Muscle of leg (tissue), 3 donors: ENCODE measurements at regions not wholly inside any gene's neighbourhood (a gene's known extent, or its start where the extent isn't known, plus 50 kb on each side); places are given as distances from the start of the nearest gene placed in this dataset.

ENCODE experiments used
- DNase-seq: peaks from one replicate; pipeline ENCODE4 v3.0.0; 2013
- H3K27ac ChIP-seq: one replicate; pipeline ENCODE4 v1.5.1; 2013; ENCODE audit warnings: mild to moderate bottlenecking, low read length, control low read depth
- H3K27me3 ChIP-seq: one replicate; pipeline ENCODE4 v1.6.1; 2013; ENCODE audit warnings: low read length; ENCODE audit not compliant: control insufficient read depth, insufficient read depth
- H3K36me3 ChIP-seq: one replicate; pipeline ENCODE4 v1.6.1; 2013; ENCODE audit warnings: low read length; ENCODE audit not compliant: control insufficient read depth, insufficient read depth
- H3K4me1 ChIP-seq: one replicate; pipeline ENCODE4 v1.6.1; 2013; ENCODE audit warnings: low read length; ENCODE audit not compliant: control insufficient read depth, insufficient read depth
- H3K4me3 ChIP-seq: one replicate; pipeline ENCODE4 v1.5.1; 2013; ENCODE audit warnings: low read length, control low read depth
- H3K9me3 ChIP-seq: replicated peaks from 2 replicates; pipeline ENCODE4 v1.6.1; 2013; ENCODE audit warnings: low read depth, low read length; ENCODE audit not compliant: control insufficient read depth
- WGBS: methylation state at CpG from one replicate; pipeline ENCODE4 v1.1.5; 2013; ENCODE audit warnings: missing lambda C conversion rate; ENCODE audit not compliant: insufficient coverage; 5-methylcytosine and 5-hydroxymethylcytosine counted together

GRCh38 chr7:84535580-84536270 is 341.1 kb upstream of the SEMA3A start:
- H3K4me1 ChIP-seq, result no peaks in the 10 kb centered on the region
- DNase-seq, result no peak
- H3K9me3 ChIP-seq, result no peaks in the 10 kb centered on the region
- 27% methylated on average over 1 of the region's 3 CpGs for WGBS
- no peak overlapping the region for H3K4me3 ChIP-seq
- H3K27me3 ChIP-seq, result no peaks in the 10 kb centered on the region
- no peaks in the 10 kb centered on the region for H3K36me3 ChIP-seq
- no peak overlapping the region for H3K27ac ChIP-seq

- no peaks in the 10 kb centered on the region for H3K9me3 ChIP-seq
- DNase-seq, result no peak
- H3K36me3 ChIP-seq, result no peaks in the 10 kb centered on the region
- no peak overlapping the region for H3K27ac ChIP-seq
- no peaks in the 10 kb centered on the region for H3K4me1 ChIP-seq
- no peak overlapping the region for H3K4me3 ChIP-seq
- no peaks in the 10 kb centered on the region for H3K27me3 ChIP-seq
These were observed 338.6 kb upstream of the SEMA3A start for GRCh38 chr7:84533182-84533581.

GRCh38 chr7:84532196-84532595 is 337.6 kb upstream of the SEMA3A start:
- no peak overlapping the region for H3K27ac ChIP-seq
- no peak overlapping the region for H3K4me3 ChIP-seq
- no peaks in the 10 kb centered on the region for H3K9me3 ChIP-seq
- no peak for DNase-seq
- H3K27me3 ChIP-seq, result no peaks in the 10 kb centered on the region
- no peaks in the 10 kb centered on the region for H3K36me3 ChIP-seq
- no peaks in the 10 kb centered on the region for H3K4me1 ChIP-seq

GRCh38 chr7:84529480-84530205 is 335.1 kb upstream of the SEMA3A start:
- no peaks in the 10 kb centered on the region for H3K4me1 ChIP-seq
- no CpG with 5 or more reads among the region's 3 CpGs for WGBS
- H3K9me3 ChIP-seq, result no peaks in the 10 kb centered on the region
- DNase-seq, result peak; percentile 44
- no peaks in the 10 kb centered on the region for H3K27me3 ChIP-seq
- H3K27ac ChIP-seq, result no peak overlapping the region
- no peak overlapping the region for H3K4me3 ChIP-seq
- H3K36me3 ChIP-seq, result no peaks in the 10 kb centered on the region

- no peak for DNase-seq
- H3K27me3 ChIP-seq, result no peaks in the 10 kb centered on the region
- H3K9me3 ChIP-seq, result no peaks in the 10 kb centered on the region
- H3K4me1 ChIP-seq, result no peaks in the 10 kb centered on the region
- no peaks in the 10 kb centered on the region for H3K36me3 ChIP-seq
- H3K27ac ChIP-seq, result no peak overlapping the region
- no peak overlapping the region for H3K4me3 ChIP-seq
These were observed 334.3 kb upstream of the SEMA3A start for GRCh38 chr7:84528756-84529479.

- WGBS, result no CpG with 5 or more reads among the region's 10 CpGs
- Histone ChIP-seq H3K27me3 (no peaks in the 10 kb centered on the region), H3K9me3 (peaks cover 4% of the 10 kb centered on the region), H3K36me3 (no peaks in the 10 kb centered on the region), H3K4me3 (no peak overlapping the region), H3K4me1 (no peaks in the 10 kb centered on the region), H3K27ac (no peak overlapping the region)
- DNase-seq, result peak; percentile 75
These were observed 330.4 kb upstream of the SEMA3A start for GRCh38 chr7:84524714-84525694.

GRCh38 chr7:84513061-84513460 is 318.5 kb upstream of the SEMA3A start:
- H3K9me3 ChIP-seq, result no peaks in the 10 kb centered on the region
- peak overlapping the region; percentile 35 for H3K27ac ChIP-seq
- DNase-seq, result peak; percentile 96
- H3K4me3 ChIP-seq, result no peak overlapping the region
- H3K4me1 ChIP-seq, result no peaks in the 10 kb centered on the region
- no CpG with 5 or more reads among the region's 3 CpGs for WGBS
- H3K36me3 ChIP-seq, result no peaks in the 10 kb centered on the region
- no peaks in the 10 kb centered on the region for H3K27me3 ChIP-seq

GRCh38 chr7:84512055-84512454 is 317.5 kb upstream of the SEMA3A start:
- Histone ChIP-seq H3K4me3 (no peak overlapping the region), H3K27me3 (no peaks in the 10 kb centered on the region), H3K9me3 (no peaks in the 10 kb centered on the region), H3K27ac (no peak overlapping the region), H3K36me3 (no peaks in the 10 kb centered on the region), H3K4me1 (no peaks in the 10 kb centered on the region)
- no CpG with 5 or more reads among the region's 1 CpG for WGBS
- no peak for DNase-seq

- Histone ChIP-seq H3K4me1 (no peaks in the 10 kb centered on the region), H3K27ac (no peak overlapping the region), H3K27me3 (no peaks in the 10 kb centered on the region), H3K4me3 (no peak overlapping the region), H3K36me3 (no peaks in the 10 kb centered on the region), H3K9me3 (no peaks in the 10 kb centered on the region)
- no peak for DNase-seq
- WGBS, result 20% methylated on average over 1 of the region's 1 CpG
These were observed 315.9 kb upstream of the SEMA3A start for GRCh38 chr7:84510505-84510904.

GRCh38 chr7:84509522-84509921 is 314.9 kb upstream of the SEMA3A start:
- no peak for DNase-seq
- Histone ChIP-seq H3K36me3 (no peaks in the 10 kb centered on the region), H3K9me3 (no peaks in the 10 kb centered on the region), H3K4me1 (no peaks in the 10 kb centered on the region), H3K4me3 (no peak overlapping the region), H3K27me3 (no peaks in the 10 kb centered on the region), H3K27ac (no peak overlapping the region)
- WGBS, result 60% methylated on average over 1 of the region's 1 CpG
